Ureter (tissue), 1 donor: ENCODE measurements at regions not wholly inside any gene's neighbourhood (a gene's known extent, or its start where the extent isn't known, plus 50 kb on each side); places are given as distances from the start of the nearest gene placed in this dataset.

Experiments
- DNase-seq: peaks from one replicate; pipeline ENCODE4 v3.0.0-alpha.2; 2020; ENCODE audit warnings: low spot score
- donor health status: DM: yes; HTN: yes; CAD: no.

DNA sequence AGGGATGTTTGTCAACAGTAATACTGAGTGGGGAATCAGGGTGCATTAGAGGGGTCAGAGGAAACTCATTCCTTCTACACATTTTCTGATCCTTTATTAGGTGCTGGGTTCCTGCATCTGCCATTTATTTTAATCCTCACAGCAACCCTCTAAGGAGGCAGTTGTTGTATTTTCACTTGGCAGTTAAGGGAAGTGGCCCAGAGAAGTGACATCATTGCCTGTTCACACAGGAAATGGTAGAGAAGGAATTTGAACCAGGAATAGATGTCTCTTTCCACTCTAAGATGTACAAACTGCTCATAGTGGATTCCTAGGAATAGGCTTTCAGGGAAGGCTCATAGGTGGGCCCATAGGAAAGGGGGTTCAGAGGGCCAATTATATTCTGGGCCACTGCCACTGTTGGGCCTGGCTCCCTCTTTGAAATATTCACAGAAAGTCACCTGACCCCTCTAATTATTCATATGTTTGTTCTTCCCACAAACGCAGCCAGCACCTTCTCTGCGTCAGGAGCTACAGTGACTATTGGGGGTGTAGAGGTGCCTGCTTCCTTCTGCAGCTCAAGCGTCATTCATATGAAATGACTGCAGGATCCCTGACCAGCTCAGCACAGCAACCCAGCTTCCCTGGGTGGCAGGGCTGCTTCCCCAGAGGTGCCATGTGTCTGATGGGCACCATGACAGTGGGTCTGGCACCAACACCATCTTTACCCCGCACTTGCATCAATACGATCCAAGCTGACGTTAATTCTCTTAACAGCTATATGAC is 163.9 kb upstream of the SMAD3 start:
- DNase-seq = no peak

DNA sequence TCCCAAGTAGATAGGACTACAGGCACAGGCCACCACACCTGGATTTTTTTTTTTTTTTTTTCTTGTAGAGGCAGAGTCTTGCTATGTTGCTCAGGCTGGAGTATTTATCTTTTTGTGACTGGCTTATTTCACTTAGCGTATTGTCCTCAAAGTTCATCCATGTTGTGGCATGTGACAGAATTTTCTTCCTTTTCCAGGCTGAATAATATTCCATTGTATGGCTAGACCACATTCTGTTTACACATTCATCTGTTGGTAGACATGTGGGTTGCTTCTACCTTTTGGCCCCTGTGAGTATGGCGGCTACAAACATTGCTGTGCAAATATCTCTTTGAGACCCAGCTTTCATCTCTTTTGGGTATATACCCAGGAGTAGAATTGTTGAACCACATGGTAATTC is 160.2 kb upstream of the SMAD3 start:
- DNase-seq = no peak

DNA sequence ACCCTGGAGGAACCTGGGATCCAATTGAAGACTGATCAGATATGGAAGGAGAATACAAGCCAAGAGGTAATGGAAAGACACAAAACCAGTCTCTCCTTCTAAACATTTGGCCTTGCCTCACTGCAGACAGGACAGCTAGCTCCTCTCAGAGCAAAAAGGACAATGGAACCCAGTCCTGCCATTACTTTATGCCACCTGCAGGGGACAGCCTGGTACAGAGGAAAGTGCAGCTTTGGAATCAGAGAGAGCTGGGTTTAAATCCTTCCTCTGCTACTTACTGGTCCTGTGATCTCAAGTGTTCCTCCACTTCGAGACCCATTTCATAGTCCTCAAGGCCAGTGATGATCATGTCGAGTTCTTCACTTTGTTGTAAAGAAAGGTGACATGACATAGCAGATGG is 159.4 kb upstream of the SMAD3 start:
- no peak for DNase-seq

DNA sequence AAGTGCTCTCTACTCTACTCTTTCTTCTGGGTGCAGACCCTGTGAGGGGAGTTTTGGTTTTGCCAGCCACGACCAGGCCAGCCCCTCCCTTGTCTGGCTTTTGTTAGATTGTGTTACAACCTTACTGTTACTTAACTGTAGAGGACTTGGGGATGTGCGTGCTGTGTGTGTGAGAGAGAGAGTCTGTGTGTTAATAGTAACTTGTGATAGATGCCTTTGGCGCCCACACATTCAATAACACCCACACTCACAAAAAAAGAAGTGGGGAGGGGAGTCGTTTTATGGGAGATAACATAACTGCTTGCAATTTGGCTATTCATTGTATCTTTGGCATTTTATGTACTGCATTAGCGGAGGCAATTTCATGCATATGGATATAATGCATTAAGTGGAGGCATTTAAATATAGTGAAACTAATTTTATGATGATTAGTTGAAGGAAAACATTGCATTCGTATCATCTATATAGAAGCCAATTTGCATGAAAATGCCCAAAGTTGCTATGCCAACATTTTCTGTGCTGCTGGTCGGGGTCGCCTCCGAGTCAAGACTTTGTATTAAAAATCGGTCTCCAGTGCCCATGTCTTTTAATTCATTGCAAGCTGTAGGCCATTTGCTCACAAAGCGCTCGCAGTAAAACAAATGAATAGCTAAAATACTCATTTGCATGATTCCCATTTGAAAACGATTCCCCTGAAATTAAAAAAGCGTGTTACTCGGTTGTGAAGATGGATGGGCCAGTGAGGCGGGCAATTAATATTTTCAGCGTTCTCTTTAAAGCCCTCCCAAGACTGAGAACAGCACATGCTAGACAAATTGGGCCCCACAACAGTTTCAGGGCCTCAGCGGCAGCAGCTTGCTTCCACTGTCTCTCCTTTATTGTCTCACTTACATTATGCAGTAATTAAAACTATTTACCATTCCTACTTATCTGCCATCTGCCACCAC is 158.5 kb upstream of the SMAD3 start:
- no peak for DNase-seq

DNA sequence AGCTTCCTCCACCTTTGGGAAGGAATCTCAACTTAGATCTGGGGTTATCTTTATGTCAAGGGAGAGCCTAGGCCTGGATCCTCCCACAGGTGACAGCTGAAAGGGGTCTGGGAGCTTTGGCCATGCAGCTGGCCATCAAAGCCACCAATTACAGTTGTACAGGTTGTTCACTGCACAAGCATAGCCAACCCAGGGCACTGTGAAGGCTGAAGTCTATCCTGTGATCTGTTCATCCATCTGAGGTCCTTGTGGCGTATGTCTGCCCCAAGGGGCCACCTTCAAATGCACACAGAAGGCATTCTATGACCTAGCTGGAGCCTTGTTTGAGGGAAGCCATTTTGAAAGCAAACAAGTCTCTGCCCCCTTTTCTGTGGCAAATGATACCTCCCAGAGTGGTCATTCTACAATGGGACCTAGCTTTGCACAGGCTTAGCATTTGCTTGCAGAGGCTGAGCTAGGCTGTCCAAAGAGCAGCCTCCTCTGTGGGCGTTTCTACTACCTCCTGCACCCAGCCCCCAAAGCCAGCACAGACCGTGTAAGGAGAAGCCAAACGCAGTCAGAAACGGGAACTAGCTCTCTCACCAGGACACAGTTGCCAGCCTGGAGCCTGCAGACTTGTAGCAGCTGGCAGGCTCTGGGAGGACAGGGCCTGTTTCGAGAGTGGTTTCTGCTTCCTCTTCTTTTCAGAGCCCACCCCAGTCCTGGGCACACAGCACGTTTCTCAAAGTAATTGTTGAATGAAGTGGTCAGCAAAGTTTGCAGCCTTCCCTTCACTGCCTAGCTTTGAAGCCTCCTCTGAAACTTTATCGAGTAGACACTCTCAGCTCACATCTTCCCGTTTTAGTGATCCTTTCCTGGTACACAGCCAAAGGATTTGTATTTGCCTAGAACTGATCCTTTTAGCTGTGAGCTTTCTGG is 157.3 kb upstream of the SMAD3 start:
- DNase-seq = peak; percentile 62

DNA sequence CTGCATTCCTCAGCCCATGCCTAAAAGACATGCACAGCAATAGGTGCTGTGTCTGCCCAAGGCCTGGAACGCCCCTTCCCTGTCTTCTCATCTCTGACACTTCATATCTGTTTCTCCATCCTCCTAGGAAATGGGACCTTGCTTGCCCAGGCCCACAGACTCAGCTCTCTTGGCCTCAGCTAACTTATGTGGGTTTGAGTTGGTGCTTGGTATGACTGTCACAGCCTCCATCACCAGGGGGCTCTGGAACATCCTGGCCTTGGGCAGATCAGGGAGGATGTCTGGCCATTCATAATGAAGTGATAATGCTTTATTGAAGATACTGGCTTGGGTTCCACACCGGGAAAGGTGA is 156.7 kb upstream of the SMAD3 start:
- no peak for DNase-seq

DNA sequence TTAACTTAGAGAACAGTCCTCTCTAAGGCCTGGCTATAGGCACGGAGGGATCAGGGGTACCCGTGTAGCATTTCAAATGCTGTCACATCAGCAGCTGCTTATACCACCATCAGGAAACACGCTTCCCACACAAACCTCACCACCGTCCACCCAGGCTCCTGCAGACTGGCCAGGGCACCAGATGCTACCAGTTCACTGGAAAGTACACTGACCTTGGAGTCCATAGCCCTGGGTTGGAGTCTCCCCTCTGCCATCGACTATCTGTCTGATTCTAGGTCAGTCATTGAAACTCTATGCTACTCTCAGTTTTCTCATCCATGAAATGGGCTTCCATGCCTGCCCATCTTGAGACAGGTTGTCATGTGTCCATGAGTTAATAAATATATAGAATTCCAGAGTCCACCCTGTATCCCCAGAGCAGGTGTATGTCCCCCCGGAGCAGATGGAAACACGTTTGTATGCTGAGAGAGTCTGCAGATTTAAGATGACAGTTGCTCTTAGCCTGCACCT is 156.0 kb upstream of the SMAD3 start:
- no peak for DNase-seq

DNA sequence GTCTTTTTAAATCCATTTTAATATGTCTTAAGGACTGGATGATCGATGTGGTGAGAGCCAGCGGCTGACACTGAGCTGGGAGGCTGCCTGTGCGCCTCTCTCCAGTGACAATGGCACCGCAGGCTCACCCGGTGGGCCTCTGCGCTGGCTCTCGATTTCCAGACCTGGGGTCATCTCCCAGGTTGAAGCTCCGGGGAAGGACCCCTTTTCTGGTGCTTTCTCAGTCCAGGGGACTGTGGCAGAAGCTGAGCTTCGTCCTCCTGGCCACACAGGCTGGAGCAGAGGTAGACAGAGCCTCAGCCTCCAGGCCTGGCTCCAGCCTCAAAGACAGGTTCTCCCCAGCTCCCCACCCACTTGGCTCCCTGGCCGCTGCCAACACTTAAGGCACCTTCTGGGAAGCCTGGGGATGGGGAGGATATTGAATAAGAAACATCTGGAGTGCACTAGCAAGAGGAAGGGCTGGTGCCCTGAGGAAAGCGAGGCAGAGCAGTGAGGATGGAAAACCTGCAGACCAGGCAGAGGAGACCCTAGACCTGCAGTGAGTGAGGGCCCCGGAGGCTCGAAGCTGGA is 154.2 kb upstream of the SMAD3 start:
- DNase-seq = no peak

DNA sequence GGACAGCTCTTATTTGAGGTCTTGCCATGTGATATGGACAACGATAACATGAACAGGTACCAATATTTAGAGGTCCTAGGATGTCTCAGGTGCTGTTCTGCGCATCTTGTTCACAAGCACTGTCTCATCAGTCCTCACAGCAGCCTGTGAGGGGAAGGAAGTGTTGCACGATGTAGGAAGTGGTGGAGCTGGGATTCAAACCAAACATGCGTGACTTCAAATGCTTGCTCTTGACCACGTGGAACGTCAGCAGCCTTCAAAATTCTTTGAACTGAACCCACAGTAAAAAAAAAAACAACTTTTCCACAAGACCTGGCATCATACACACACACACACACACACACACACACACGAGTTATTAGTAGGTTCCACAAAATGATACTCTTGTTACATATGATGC is 153.4 kb upstream of the SMAD3 start:
- DNase-seq = no peak

DNA sequence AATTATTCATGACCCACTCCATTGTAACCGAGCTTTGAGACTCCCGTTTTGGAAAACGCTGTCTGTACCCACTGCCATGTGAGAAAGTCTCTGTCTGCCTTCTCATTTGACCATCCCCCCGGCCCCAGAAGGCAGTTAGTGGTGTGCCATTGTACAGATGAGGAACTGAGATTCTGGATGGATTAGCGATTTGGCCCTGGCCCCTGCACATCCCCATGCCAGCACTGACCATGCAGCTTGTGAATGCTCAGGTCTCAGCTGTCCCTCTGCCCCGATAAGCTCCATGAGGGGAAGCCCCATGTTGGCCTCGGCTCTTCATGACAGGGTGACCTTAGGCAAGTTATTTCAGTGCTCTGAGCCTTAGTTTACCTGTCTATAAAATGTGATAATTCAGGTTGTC is 153.0 kb upstream of the SMAD3 start:
- DNase-seq = no peak

DNA sequence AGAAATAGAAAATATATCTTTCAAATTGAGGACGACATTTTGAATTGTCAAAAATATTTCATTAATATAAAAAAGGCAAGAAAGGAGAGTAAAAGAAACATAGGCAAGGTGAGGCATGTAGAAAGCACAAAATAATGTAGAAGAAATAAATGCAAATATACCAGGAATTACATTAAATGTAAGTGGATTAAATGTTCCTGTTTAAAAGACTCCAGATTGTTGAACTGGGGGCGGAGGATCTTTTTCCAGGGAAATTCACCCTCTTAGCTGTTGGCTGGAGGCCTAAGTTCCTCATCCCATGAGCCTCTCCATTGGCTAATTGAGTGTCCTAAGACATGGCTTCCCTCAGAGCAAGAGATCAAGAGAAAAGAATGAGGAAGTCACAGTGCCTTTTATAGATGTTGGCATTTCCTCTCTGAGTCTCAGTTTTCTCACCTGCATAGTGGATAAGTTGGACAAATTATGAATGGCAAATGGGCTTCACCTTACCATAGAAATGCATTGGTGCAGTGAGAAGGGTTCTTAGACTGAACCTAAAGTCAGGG is 147.4 kb upstream of the SMAD3 start:
- DNase-seq = no peak

DNA sequence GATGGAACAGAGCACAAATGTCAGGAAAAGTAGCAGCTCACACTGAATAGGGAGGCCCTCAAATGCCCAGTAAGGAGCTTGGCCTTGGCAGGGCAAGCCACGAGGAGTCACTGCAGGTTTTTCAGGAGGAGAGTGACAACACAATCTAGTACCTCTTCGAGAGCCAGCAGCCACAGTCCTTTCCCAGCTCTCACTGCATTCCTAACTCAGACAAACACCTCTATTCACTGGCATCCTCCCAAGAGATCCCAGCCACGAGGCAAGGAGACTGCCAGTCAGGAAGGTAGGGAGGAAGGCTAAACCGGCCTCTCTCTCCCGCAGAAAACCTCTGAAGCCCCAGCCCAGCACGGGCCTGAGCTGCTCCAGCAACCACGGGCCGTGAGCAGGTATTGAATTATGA is 146.0 kb upstream of the SMAD3 start:
- DNase-seq = no peak

DNA sequence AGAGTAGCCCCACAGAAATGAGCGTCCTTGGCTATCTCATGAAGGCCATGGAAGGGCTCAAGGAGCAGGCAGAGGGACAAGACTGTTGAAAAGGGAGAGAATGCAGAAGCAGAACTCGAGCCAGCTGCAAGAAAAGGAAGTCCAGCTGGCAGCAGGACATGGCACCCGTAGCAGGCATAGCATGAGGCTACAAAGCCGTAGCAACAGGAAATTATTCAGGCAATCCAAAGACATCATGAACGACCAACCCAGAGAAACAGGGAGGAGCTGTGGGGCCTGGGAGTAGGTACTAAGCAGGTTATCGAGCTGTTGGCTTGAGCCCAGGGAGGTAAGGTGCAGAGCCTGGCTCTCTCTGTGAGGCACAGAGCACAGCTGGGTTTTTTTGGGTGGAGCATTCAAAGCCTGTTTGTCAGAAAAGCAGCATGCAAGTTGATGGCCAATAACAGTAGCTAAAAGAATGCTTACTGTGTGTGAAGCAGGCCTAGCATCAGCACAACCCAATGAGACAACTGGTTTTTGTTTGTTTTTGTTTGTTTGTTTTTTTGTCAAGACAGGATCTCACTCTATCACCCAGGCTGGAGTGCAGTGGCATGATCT is 144.0 kb upstream of the SMAD3 start:
- no peak for DNase-seq

DNA sequence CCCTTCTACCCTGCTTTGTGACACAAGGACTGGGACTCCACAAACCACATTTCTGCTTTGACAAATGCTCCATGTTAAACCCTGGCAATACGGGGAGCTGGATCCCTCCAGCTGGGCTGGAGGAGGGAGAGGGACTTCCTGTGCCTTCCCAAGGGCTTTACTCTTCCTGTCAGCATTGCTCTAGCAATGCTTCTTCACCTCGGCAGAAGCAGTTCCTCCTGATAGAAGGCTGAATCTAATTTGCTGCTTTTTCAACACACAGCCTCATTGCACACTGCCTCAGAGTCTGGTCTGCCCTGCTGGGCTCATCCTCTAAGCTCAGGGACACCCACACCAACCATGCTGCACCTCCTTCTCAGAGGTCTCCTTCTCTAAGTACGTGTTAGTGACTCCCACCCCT is 142.8 kb upstream of the SMAD3 start:
- no peak for DNase-seq

DNA sequence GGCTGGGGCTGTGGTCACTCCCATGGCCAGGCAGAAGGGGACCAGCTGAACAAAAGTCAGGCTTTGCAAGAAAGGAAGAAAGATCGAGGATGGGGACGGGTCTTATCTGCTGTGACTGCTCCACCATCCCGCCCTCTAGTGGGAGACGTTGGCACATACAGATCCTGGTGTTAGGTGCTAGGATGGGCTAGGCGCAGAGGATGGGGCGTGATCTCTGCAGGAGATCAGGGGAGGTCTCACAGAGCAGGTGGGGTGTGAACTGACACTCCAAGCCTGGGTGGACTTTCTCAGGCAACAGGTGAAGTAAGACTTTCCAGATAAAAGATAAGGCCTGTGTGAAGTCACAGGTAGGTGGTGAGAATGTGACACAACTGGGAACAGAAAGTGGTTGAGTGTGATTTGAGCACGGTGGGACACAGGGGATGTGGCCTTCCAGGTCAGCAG is 141.9 kb upstream of the SMAD3 start:
- no peak for DNase-seq

DNA sequence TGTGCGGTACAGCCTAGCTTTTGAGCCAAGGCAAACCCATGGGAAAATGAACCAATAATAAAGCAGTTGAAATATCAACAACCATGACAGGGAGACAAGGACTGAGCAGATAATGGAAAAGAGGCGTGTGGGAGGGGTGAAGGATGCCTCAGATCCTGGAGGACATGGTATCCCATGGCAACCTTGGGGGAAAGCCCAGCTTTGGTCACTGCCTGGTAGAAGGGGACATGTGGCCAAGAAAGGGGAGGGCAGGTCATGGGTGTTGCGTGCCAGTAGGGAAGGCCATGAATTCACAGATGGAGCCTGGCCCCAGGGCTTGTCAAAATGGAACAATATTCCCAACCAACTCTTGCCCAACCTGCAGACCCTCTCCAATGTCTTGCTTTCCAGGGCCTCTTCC is 140.5 kb upstream of the SMAD3 start:
- no peak for DNase-seq

DNA sequence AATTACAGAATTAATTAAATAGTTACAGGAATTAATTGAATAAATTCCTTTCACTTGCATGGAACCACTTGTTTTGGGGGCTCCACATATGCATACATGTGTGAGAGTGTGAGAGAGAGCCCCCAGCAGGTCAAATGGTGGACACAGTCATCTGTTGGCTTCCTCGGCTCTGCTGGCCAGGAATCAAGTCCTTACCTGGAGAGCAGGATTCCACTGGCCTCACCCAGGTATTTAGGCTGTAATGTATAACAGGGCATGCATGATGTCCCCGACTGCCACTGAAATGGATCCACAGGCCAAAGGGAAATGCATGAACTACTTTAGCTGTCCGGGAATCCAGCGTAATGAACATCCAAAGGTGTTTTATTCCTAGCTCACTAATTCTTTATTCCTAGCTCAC is 139.7 kb upstream of the SMAD3 start:
- peak; percentile 58 for DNase-seq

DNA sequence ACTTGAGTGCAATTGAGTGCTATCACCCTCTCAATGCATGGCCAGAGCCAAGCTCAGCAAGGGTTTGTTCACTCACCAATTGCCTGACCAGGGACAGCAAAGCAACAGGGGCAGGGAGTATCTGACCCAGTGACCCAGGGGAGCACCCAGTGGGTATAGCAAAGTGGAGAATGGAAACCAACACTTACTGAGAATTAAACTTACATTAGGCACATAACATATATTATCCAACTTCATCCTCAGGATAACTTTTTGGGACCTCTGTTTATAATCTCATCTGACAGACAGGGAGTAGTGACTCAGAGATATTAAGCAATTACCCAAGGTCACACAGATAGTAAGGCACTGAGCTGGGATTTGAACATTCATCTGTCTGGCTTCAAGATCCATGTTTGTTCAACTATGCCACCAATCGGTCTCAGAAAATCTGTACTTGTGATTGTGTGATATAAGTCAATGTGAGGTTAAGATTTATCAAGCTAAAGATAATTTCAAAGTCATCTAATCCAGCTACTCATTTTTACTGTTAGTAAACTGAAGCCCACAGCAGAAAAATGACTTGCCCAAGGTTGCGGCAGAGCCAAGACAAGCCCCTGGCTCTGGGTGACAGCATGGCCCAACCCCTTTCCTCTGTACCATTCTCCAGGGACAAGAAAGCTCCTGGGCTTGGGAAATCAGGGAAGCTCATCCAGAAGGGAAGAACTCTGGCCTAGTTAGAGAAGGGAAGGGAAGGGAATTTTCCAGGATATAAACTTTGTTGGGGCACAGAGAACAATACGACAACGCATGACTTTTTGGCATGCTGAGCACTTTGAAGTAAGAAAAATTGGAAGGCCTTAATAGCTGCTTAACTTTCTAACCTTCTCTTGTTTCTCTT is 138.0 kb upstream of the SMAD3 start:
- DNase-seq = no peak

DNA sequence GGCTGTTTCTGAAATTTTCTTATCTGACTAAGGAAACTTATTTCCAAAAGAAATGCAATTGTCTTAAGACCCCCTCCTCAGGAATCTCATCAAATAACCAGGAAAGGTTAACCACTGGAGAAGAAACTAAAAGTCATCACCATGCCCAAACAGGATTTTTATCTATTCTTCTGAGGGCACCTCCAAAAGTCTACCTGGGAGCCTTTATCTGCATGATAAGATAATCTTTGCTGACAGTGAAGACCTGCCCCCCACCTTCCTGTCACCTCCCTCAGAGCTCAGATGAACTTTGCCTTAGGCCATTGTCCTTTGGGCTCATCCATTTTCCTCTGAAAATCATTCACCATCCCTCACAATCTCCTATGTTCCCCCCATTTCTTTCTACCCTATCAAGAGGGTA is 137.3 kb upstream of the SMAD3 start:
- DNase-seq = no peak

DNA sequence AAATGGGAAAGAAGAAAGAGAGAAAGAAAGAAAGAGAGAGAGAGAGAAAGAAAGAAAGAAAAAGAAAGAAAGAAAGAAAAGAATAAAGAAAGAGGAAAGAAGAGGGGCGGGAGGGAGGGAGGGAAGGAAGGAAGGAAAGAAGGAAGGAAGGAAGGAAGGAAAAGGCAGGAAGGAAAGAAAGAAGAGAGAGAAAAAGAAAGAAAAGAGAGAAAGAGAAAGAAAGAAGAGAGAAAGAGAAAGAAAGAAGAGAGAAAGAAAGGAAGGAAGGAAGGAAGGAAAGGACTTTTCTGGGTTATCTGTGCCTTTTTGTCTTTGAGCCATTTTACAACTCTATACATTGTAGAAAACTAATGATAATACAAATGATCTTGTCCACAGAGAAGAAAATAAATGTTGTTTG is 136.6 kb upstream of the SMAD3 start:
- no peak for DNase-seq
